ENCODE measurements at regions not wholly inside any gene's neighbourhood (a gene's known extent, or its start where the extent isn't known, plus 50 kb on each side); places are given as distances from the start of the nearest gene placed in this dataset.

DNA sequence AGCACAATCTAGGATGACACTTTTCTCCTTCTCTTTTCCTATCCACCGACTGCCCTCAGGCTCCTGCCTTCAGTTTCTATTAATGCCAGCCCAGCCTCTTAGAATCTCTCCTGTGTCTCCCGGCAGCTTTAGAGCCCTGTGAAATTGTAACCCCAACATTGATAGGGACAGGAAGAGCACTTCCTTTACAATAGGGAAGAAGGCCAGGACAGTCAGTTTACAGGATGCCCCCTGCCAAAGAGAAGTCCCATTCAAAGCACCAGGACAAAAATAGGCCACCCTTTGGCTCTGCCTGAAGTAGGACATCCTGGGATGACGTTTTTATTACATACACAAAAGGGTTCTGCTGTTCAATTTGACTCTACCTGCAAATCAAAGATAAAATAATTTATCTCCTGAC lies 64.7 kb upstream of the ANK3 start:
- CTCF ChIA-PET (ENCODE audit: low intra/inter-chr PET ratio): no interaction called here
- no peaks in the 10 kb centered on the region for H3K79me2 ChIP-seq (ENCODE audit: control insufficient read depth, insufficient read depth, low read length)
- intact Hi-C loops (cut with micrococcal nuclease): no loop called here
- H3K4me2 ChIP-seq (ENCODE audit: insufficient read depth, low read length): no peak overlapping the region
- WGBS (ENCODE audit: insufficient coverage, low coverage, missing lambda C conversion rate): 4% methylated on average over 3 of the region's 3 CpGs
- no TSS peak for BruUV-seq (replicated peaks)
- DNase-seq (ENCODE audit: extremely low read depth in 1 of 4, low spot score in 3 of 4) (no peak), FAIRE-seq (no peak), ATAC-seq (no peak)
- H3K9me1 ChIP-seq (ENCODE audit: control insufficient read depth, insufficient read depth, low read length): no peaks in the 10 kb centered on the region
- no peak overlapping the region for H3K9ac ChIP-seq (ENCODE audit: insufficient read depth in 1 of 2, low read depth in 2 of 2, low read length in 2 of 2)
- no peaks in the 10 kb centered on the region for H3K9me3 ChIP-seq (replicated peaks; ENCODE audit: control insufficient read depth, insufficient read depth, low read depth, low read length)
- H3K4me1 ChIP-seq (replicated peaks in 1 of 2; ENCODE audit: control insufficient read depth in 2 of 2, insufficient read depth in 2 of 2, low read length in 2 of 2): no peaks in the 10 kb centered on the region
- no peak overlapping the region for H3K4me3 ChIP-seq
- no peak for TF ChIP-seq MCM3 (IDR thresholded peaks at IDR 0.05)
- TF ChIP-seq POLR2AphosphoS2 (IDR thresholded peaks at IDR 0.05; ENCODE audit: low read length): no peak
- TF ChIP-seq DNMT1 (IDR thresholded peaks at IDR 0.05): no peak
- no peak for TF ChIP-seq ZBTB49 (CRISPR knock-in tag; IDR thresholded peaks at IDR 0.05; ENCODE audit: borderline replicate concordance)
- no peak for TF ChIP-seq WHSC1 (IDR thresholded peaks at IDR 0.05; ENCODE audit: low read length)
- no peaks in the 10 kb centered on the region for H3K36me3 ChIP-seq (ENCODE audit: control insufficient read depth, insufficient read depth, low read length)
- POLR2A ChIA-PET: interaction anchor here (0.7 kb wide), 1 partner anchor 79 kb away, joined by 3 read pairs; no protein-coding TSS in a partner anchor
- H3K27me3 ChIP-seq (ENCODE audit: control insufficient read depth in 2 of 2, insufficient read depth in 2 of 2, low read length in 2 of 2): peaks cover 6 to 20% of the 10 kb centered on the region in 2 experiments
- in situ Hi-C loops (cut with MboI): loop anchor here (10.0 kb wide), 1 partner anchor 300 kb away; no protein-coding TSS in a partner anchor
- no peaks in the 10 kb centered on the region for H4K20me1 ChIP-seq (replicated peaks; ENCODE audit: control insufficient read depth, insufficient read depth, low read length)
- no peak overlapping the region for H3K27ac ChIP-seq (ENCODE audit: extremely low read depth, low read depth, low read length)
- no peak overlapping the region for H2AFZ ChIP-seq (ENCODE audit: low read depth, low read length)
